ENCODE measurements at regions not wholly inside any gene's neighbourhood (a gene's known extent, or its start where the extent isn't known, plus 50 kb on each side); places are given as distances from the start of the nearest gene placed in this dataset.

DNA sequence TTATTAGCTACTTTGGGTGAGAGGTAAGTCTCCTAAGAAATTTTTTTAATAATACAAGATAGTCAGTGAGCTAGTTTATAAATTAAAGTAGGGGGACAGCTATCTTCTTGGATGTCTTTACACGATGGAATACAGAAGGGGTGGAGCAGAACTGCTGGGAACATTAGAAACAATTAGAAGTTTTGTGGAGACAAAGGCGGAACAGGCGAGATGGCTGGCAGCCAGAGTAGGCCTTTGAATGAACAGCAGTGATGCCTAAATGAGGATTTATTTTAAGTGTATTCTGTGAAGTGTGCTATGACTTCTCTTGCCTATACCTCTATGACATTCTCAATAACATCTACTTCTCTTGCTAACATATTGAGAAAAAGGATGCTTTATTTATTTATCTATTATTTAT, 1345.3 kb upstream of the SEL1L start:
- TF ChIP-seq, protein P1, sequence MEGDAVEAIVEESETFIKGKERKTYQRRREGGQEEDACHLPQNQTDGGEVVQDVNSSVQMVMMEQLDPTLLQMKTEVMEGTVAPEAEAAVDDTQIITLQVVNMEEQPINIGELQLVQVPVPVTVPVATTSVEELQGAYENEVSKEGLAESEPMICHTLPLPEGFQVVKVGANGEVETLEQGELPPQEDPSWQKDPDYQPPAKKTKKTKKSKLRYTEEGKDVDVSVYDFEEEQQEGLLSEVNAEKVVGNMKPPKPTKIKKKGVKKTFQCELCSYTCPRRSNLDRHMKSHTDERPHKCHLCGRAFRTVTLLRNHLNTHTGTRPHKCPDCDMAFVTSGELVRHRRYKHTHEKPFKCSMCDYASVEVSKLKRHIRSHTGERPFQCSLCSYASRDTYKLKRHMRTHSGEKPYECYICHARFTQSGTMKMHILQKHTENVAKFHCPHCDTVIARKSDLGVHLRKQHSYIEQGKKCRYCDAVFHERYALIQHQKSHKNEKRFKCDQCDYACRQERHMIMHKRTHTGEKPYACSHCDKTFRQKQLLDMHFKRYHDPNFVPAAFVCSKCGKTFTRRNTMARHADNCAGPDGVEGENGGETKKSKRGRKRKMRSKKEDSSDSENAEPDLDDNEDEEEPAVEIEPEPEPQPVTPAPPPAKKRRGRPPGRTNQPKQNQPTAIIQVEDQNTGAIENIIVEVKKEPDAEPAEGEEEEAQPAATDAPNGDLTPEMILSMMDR (IDR thresholded peaks at IDR 0.05) = no peak
- TF ChIP-seq POLR2A (IDR thresholded peaks at IDR 0.05) = no peak
